IMR-90 (cell line): ENCODE measurements at regions not wholly inside any gene's neighbourhood (a gene's known extent, or its start where the extent isn't known, plus 50 kb on each side); places are given as distances from the start of the nearest gene placed in this dataset.

Experiments
- ATAC-seq: fragments of 200-7000 bp; cut with Tn5 transposase; 2 replicates; pipeline ENCODE4 v1.9.1; 2020; ENCODE audit warnings: low read depth, mild to moderate bottlenecking, moderate library complexity
- BruUV-seq: library from RNA; stranded (reverse); fragments of 400-500 nt; replicated peaks from 2 replicates; lab custom pipeline; 2021; lab: Mats Ljungman, UMichigan
- CTCF ChIA-PET: fragments of 300-600 bp; formaldehyde crosslinking; extraction: SDS; loops from one replicate; lab custom pipeline; 2021; ENCODE audit warnings: antibody characterized with exemption; lab: Yijun Ruan, JAX
- POLR2A ChIA-PET: fragments of 300-600 bp; sonication (Branson Sonifier 250); formaldehyde crosslinking; loops from one replicate; lab custom pipeline; 2022; ENCODE audit warnings: antibody characterized with exemption; ENCODE audit not compliant: unreplicated experiment; lab: Charles Lee
- DNase-seq: peaks from one replicate; pipeline ENCODE4 v3.0.0; 2013
- H2AFZ ChIP-seq: replicated peaks from 2 replicates; pipeline ENCODE3; 2013; ENCODE audit warnings: low read length, mild to moderate bottlenecking; ENCODE audit not compliant: poor library complexity
- H2AK5ac ChIP-seq: 2 replicates; pipeline ENCODE4 v1.6.1; 2013; ENCODE audit warnings: low read depth, low read length, inconsistent platforms
- H2AK9ac ChIP-seq: replicated peaks from 2 replicates; pipeline ENCODE3; 2013; ENCODE audit warnings: mild to moderate bottlenecking, low read depth, low read length, moderate library complexity; ENCODE audit not compliant: poor library complexity
- H2BK120ac ChIP-seq: 2 replicates; pipeline ENCODE4 v1.6.1; 2013; ENCODE audit warnings: low read depth, low read length, inconsistent platforms
- H2BK15ac ChIP-seq: 3 replicates; pipeline ENCODE4 v1.6.1; 2013; ENCODE audit warnings: low read depth, low read length, inconsistent platforms
- H2BK20ac ChIP-seq: 2 replicates; pipeline ENCODE4 v1.6.1; 2013; ENCODE audit warnings: low read depth, mild to moderate bottlenecking, inconsistent platforms, low read length, moderate library complexity
- H2BK5ac ChIP-seq: 2 replicates; pipeline ENCODE4 v1.6.1; 2013; ENCODE audit warnings: mild to moderate bottlenecking, low read depth, low read length, inconsistent platforms; ENCODE audit not compliant: poor library complexity, severe bottlenecking
- H3K14ac ChIP-seq: replicated peaks from 2 replicates; pipeline ENCODE4 v1.6.1; 2013; ENCODE audit warnings: low read depth, low read length, inconsistent platforms
- H3K18ac ChIP-seq: 2 replicates; pipeline ENCODE4 v1.6.1; 2013; ENCODE audit warnings: low read depth, low read length, control low read depth
- H3K23ac ChIP-seq: 2 replicates; pipeline ENCODE4 v1.6.1; 2013; ENCODE audit warnings: low read depth, low read length, inconsistent platforms
- H3K27ac ChIP-seq: 2 replicates; pipeline ENCODE4 v1.5.1; 2013; ENCODE audit warnings: mild to moderate bottlenecking, control low read depth, low read length; ENCODE audit not compliant: insufficient read depth
- H3K27me3 ChIP-seq: 2 replicates; pipeline ENCODE4 v1.6.1; 2013; ENCODE audit warnings: low read length; ENCODE audit not compliant: control insufficient read depth, insufficient read depth
- H3K36me3 ChIP-seq: 2 replicates; pipeline ENCODE4 v1.6.1; 2013; ENCODE audit warnings: low read length, mixed read lengths; ENCODE audit not compliant: control insufficient read depth, insufficient read depth
- H3K4ac ChIP-seq: 2 replicates; pipeline ENCODE4 v1.6.1; 2013; ENCODE audit warnings: low read depth, low read length, inconsistent platforms
- H3K4me1 ChIP-seq: 2 replicates; pipeline ENCODE4 v1.6.1; 2013; ENCODE audit warnings: low read length, mixed read lengths; ENCODE audit not compliant: control insufficient read depth, insufficient read depth
- H3K4me2 ChIP-seq: 2 replicates; pipeline ENCODE4 v1.6.1; 2013; ENCODE audit warnings: low read depth, mild to moderate bottlenecking, control low read depth, low read length, moderate library complexity
- H3K4me3 ChIP-seq: 2 replicates; pipeline ENCODE4 v1.5.1; 2013; ENCODE audit warnings: low read depth, mild to moderate bottlenecking, control low read depth, low read length, moderate library complexity; ENCODE audit not compliant: insufficient read depth
- H3K56ac ChIP-seq: 2 replicates; pipeline ENCODE4 v1.6.1; 2013; ENCODE audit warnings: low read length, inconsistent platforms; ENCODE audit not compliant: insufficient read depth; ENCODE audit errors: extremely low read depth
- H3K79me1 ChIP-seq, 2 experiments: 2 replicates each; pipeline ENCODE4 v1.6.1; 2013; ENCODE audit warnings: low read length in 2 of 2, inconsistent platforms in 1 of 2, low read depth in 1 of 2
- H3K9ac ChIP-seq: 2 replicates; pipeline ENCODE4 v1.6.1; 2013; ENCODE audit warnings: low read depth, low read length, control low read depth
- H3K9me1 ChIP-seq: 2 replicates; pipeline ENCODE4 v1.6.1; 2013; ENCODE audit warnings: low read length, inconsistent platforms; ENCODE audit not compliant: insufficient read depth
- H3K9me3 ChIP-seq: 2 replicates; pipeline ENCODE4 v1.6.1; 2013; ENCODE audit warnings: low read length; ENCODE audit not compliant: control insufficient read depth, insufficient read depth
- H4K20me1 ChIP-seq: 2 replicates; pipeline ENCODE4 v1.6.1; 2013; ENCODE audit warnings: low read length, inconsistent platforms; ENCODE audit not compliant: insufficient read depth
- H4K5ac ChIP-seq: 2 replicates; pipeline ENCODE4 v1.6.1; 2013; ENCODE audit warnings: mild to moderate bottlenecking, low read depth, low read length, control low read depth
- H4K8ac ChIP-seq, 2 experiments: 2 replicates each; pipeline ENCODE4 v1.6.1; 2013; ENCODE audit warnings: low read depth in 2 of 2, low read length in 2 of 2, control low read depth in 1 of 2, inconsistent platforms in 1 of 2
- H4K91ac ChIP-seq: 2 replicates; pipeline ENCODE4 v1.6.1; 2013; ENCODE audit warnings: low read depth, low read length, inconsistent platforms; ENCODE audit not compliant: insufficient read depth
- RFX5 ChIP-seq: IDR thresholded peaks from 2 replicates; pipeline ENCODE4 v1.8.0; 2012; ENCODE audit warnings: low read depth, mild to moderate bottlenecking, low read length, moderate library complexity
- WGBS, 2 experiments: methylation state at CpG; one replicate each; pipeline versions ENCODE4 v1.1.5 to v1.1.7; 2013; ENCODE audit warnings: missing lambda C conversion rate in 2 of 2; ENCODE audit not compliant: insufficient read length in 1 of 2; ENCODE audit errors: extremely low coverage in 2 of 2; 5-methylcytosine and 5-hydroxymethylcytosine counted together
- dilution Hi-C: fragments of 300-500 bp; cut with HindIII; formaldehyde crosslinking; loops from one replicate; pipeline ENCODE4 v1.14.3; 2018; ENCODE audit warnings: low sequenced_read_pairs; ENCODE audit not compliant: unreplicated experiment
- in situ Hi-C: fragments of 300-500 bp; cut with MboI; formaldehyde crosslinking; loops from 3 replicates; pipeline ENCODE4 v1.14.3; 2019; ENCODE audit warnings: low sequenced_read_pairs, inconsistent platforms, mixed read lengths
- intact Hi-C: fragments of 100-400 bp; cut with micrococcal nuclease; formaldehyde crosslinking; loops from 2 replicates; pipeline ENCODE4 v1.10.0; 2022

DNA sequence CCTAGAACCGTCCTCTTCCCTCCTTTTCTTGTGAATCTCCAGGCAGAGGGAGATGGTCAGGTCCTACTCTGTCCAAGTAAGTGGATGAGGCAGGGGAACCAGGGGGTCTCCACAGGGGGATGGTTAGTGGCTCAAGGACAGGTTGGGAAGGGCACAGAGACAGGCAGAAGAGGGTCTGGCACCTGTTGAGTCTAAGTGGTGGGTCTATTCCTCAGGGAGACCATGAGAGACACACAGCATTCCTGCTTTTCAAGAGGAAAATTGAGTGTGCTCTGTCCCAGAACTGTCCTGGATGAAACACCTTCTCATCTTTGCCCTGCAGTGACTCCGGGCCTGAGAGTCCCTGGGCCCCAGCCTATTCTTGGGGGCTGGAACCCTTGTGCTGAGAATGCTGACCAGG is 184.8 kb upstream of the GALNT17 start:
- Histone ChIP-seq H4K20me1 (no peaks in the 10 kb centered on the region), H3K56ac (no peak overlapping the region), H4K8ac (no peak overlapping the region), H3K23ac (no peak overlapping the region), H3K27me3 (no peaks in the 10 kb centered on the region), H2AK5ac (no peak overlapping the region), H3K14ac (no peak overlapping the region), H2AK9ac (no peak overlapping the region), H3K4me3 (no peak overlapping the region), H4K91ac (no peak overlapping the region), H2BK120ac (no peak overlapping the region), H3K9me1 (no peaks in the 10 kb centered on the region), H2AFZ (no peak overlapping the region), H3K9ac (no peak overlapping the region), H3K79me1 (no peaks in the 10 kb centered on the region), H3K36me3 (no peaks in the 10 kb centered on the region), H4K5ac (no peak overlapping the region), H2BK20ac (no peak overlapping the region), H3K4me2 (no peak overlapping the region), H3K4ac (no peak overlapping the region), H3K18ac (no peak overlapping the region), H3K9me3 (peaks cover 24% of the 10 kb centered on the region), H2BK5ac (no peak overlapping the region), H2BK15ac (no peak overlapping the region), H3K27ac (no peak overlapping the region), H3K4me1 (no peaks in the 10 kb centered on the region)
- DNase-seq = no peak
- ATAC-seq = no peak
- intact Hi-C loops (no loop called here), dilution Hi-C loops (no loop called here), in situ Hi-C loops (no loop called here)
- POLR2A ChIA-PET = no interaction called here
- CTCF ChIA-PET = no interaction called here
- no TSS peak for BruUV-seq
- no peak for TF ChIP-seq RFX5
- no CpG with 5 or more reads among the region's 2 CpGs for WGBS, 2 experiments
